IPS-NIHi11 (cell line): ENCODE measurements at regions not wholly inside any gene's neighbourhood (a gene's known extent, or its start where the extent isn't known, plus 50 kb on each side); places are given as distances from the start of the nearest gene placed in this dataset.

Experiments used
- DNase-seq: peaks from one replicate; pipeline ENCODE4 v3.0.0; 2012; ENCODE audit warnings: mixed read lengths, low spot score

DNA sequence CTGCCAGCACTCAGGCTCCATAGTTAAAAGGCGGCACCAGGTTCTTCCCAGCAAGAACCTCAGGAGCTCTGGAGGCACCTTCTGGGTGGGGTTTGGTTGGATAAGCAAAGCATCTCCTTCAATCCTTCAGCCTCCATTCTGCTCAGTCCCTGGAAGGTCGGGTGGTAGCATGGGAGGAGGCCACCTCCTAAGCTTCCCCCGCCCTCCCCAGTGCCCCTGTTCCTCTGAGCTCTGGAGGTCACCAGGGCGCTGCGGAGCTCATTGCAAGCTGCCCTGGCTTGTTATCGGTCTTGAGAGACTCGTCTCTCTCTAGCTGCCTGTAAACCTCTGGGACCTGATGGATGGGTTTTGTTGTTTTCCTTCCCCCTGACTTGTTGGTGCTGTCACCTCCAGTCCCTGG is 124.8 kb downstream of the RPLP1 start:
- DNase-seq = no peak

DNA sequence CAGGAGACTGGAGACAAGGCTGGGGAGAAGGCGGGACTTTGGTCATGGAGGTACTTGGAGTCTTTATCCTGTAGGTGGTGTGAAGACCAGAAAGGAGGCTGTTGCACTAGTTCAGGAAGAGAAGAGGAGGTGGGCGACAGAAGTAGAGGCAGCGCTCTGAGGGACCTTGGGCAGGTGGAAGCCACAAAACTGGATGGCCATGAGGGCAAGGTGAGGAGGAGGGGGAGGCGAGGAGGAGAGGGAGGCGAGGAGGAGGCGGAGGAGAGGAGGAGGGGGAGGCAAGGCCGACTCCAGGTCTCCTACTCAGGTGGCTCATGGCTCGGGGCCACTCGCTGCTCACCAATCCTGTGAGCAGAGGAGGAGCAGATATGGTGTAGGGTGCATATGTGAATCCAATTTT is 125.6 kb downstream of the RPLP1 start:
- no peak for DNase-seq

DNA sequence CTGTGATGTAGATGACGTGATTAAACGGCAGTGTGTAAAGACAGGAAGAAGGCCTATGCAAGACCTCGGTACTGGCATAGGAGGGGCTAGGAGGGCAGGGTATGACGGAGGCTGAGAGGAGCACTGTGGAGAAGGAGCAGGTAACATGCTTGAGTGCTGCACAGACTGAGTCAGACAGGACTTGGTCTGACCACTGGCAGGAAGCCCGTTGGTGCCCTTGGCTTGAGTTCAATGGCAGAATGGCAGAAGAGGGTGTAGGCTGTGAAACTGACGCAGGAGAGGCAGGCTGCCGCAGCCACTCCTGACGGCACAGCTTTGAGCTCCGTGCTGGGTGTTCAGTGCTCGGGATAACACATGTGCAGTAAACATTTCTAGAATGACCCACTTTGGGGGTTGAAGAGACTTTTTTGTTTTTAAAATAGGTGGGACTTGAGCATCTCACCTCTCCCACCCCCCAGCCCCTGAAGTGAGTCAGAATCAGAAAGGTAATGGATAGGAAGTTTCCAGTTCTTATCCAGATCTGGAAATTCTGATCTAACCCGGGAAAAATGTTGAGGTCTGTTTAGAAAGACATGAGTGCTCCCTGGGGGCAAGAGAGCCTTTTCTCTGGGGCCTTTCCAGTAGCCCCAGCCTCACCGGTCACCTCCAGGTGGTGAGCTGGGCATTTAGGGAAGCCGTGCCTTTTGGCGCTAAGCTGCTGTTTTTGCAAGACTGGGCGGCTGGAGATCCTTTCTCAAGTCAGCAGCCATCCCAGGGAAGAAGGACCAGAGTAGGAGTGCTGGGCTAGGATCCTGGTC is 126.4 kb downstream of the RPLP1 start:
- no peak for DNase-seq

DNA sequence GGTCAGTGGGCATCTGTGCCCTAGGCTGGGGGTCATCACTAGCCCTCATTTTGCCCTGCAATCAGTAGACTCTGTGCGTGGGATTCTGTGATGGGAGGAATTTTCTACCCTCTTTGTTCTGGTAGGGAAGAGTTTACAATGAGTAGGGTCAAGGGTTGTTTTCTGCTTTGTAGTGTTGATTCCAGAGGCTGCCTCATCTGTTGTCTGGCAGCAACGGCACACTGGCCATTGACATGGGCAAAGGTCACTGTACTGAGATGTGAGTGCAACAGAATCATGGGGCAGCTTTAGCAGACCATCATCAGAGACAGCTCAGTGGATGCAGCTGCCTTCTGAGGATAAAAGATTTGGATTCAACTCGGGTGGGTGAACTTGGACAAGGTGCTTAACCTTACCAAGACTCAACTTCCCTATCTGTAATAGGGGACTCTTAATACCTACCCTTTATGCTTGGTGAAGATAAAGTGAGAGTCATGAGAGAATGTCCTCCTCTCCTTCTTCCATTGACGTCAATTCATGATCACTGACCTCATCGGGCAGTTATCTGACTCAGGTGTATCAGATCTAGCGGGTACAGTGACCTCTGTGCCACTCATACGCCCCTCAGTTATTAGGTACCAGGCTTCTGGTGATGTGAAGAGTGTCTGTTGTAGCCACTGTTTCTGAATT is 127.5 kb downstream of the RPLP1 start:
- no peak for DNase-seq

DNA sequence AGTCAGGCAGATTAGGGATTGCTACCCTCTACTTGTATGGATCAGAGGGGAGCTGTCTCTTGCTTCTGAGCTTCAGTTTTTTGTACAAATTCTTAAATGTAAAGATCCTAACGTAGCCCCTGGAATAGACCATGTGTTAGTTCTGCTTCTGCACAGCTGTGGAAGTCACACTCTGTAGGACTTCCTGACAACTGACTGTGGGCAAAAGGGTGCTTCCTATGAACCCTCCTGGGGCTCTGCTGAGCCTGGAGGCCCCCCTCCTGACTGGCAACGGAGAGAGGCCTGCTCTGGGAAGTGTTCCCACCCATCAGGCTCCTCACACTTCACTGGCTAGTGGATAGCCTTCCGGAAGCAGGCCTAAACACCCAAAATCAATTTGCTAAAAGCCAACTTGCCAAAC is 131.0 kb downstream of the RPLP1 start:
- no peak for DNase-seq

DNA sequence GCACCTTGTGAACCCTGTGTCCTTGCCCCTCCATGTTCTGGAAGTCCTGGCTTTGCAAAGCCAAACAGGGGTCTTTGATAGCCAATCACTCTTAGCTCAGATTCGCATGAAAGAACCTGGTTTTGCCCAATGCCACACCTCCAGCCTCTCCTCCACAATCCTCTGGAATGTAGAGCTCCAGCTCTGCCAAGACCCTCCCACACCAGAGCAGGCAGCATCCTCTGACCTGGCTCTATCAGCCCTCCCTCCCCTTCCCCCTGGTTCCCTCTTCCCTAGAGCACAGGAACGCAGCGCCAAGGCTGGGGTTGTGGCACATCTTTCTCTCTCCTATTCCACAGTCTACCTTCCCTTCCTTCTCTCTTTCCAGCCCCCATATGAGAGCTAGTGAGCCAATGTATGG is 133.3 kb downstream of the RPLP1 start:
- peak; percentile 56 for DNase-seq

DNA sequence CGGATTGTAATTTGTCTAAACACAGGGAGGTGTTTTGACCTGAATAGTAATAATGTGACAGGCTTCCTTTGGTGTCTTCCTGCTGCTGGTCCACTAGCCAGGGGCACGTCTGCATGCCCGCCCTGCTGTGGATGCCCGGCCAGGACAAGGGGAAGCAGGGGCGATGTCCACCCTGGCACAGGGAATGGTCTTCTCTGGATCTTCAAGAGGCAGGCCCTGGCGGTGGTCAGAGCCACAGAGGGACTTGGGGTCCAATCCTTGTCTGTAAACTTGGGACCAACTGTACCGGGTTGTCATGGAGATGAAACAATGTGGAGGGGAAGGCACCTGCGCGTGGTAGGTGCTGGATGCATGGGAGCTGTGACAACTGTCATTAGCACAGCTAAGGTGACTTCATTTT is 134.1 kb downstream of the RPLP1 start:
- no peak for DNase-seq

DNA sequence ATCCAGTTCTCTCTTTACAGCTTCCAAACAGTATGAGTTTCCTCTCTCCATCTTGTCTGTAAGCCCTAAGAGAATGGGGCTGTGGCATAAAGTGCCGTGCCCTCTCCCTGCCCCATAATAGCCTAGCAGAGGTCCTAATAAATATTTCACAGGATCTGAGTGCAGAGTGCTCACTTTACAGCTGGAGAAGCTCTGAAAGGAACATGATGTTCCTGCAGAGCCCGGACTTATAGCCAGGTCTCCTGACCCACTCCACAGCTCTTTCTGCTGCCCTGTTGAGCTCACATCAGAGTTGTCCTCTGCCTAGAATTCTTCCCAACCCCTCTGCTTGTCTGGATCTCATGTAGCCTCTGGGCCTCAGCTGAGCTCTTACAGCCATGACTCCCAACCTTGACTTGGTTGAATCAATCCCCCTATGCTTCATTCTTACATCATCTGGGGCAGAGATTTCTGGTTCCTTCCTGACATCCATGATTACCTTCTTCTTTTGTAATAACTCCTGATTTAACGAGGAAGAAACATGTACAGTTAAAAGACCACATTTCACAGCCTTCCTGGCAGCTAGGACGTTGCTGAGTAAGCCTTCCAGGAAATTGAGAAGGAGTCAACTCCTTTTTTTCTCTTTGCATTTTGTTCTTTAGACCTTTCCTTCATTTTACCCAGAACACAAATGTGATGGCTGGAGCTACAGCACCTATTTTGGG is 135.3 kb downstream of the RPLP1 start:
- no peak for DNase-seq

DNA sequence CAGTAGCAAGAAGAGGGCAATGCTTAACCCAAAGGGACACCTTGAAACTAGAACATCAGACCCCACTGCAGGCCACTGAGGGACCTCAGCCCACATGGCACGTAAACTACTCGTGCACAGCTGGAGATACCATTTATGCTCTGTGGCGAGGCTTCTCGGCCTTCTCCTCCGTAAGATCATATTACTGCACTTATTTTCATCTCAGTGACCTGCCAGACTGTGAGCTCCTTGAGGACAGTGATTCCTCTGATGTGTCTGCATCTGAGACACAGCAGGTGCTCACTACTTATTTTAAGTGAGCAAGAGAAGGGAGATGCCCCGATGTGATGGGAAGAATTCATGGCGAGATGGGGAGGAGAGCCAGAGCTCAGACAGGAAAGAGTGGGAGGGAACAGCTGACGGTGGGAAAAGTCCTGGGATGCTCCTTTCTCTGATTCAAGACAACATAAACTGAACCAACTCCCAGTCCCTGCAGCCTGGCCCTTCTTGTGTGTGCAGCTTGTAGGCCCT is 137.6 kb downstream of the RPLP1 start:
- no peak for DNase-seq

DNA sequence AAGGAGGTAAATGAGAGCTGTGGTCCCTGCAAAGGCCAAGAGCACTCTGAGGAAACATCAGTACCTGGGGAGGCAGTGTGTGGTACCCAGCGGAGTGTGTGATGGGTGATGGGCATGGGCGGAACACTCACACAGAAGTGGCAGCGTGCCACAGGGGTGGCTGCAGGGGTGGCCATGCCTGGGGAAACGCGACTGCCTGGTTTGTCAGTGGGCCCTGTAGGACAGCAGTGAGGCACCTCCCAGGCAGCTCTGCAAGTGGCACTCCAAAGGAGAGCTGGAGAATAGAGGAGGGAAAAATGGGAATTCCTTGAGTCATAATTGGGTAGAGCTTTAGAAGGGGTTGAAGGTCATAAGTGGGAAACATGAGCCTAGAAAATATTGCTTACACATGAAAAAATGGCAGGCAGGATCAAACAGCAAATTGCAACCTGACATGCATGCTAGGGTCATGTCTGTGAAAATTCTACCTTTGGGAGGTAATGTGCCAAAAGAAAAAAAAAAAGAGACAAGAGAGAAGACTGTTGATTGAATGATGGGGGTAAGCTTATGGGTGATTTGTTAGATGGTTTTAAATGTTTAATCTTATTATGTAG is 138.4 kb downstream of the RPLP1 start:
- DNase-seq = no peak

DNA sequence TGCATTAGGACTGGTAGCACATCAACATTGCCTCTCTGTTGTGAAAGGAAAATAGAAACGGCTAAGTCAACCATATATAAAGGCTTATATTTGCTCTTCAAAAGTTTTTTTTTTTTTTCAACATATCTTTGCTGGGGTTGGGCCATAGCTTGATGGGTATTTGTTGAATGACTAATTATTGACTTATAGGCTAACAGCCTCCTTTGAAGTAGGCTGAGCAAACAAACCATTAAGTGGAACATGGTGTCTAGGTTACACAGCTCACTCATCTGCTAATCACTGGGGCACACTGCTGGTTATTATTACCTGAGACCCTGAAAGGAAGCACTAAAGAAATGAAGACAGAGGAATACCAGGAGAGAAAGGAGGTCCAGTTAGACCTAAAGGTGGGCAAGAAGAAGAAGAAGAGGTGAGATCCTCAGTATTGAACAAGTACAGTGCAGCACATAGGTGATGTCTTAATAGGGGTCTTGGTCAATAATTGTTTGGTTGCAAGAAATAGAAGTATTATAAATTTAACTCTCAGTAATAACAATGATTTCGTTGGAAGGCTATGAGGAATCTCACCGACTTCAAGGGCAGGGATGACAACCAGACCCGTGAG is 139.4 kb downstream of the RPLP1 start:
- no peak for DNase-seq

DNA sequence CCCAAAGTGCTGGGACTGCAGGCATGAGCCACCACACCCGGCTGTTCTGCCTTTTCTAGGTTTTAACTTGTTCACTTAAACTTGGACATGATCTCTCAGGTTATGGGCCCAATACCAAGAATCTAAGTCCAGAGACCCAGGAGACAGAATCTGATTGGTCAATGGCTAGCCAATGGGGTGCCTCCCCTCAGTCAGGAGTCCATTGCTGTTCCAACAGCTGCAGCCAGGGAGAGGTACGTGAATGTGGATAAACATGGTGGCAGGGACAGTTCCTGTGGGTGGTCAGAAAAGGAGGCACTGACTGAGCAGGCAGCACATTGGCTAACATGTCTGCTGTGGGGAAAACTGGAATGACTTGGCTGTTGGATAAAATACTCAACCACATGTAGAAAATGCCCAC is 140.3 kb downstream of the RPLP1 start:
- no peak for DNase-seq

DNA sequence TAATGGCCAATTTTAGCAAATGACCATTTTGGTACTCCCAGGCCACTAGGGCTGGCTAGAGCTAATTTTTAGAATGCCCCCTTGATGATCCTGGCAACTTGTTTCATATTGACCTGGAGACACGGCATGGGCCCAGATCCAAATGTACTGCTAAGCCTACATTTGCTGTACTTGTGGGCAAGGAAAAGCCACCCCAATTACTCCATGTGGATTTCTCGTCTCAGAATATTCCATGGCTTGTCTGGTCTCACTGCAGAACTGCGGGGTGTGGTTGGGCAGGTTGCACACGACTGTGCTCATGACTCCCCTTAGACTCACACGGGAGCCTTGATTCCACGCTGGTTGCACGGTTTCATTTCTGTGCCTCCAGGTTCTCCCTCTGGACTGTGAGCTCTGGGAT is 140.9 kb downstream of the RPLP1 start:
- no peak for DNase-seq

DNA sequence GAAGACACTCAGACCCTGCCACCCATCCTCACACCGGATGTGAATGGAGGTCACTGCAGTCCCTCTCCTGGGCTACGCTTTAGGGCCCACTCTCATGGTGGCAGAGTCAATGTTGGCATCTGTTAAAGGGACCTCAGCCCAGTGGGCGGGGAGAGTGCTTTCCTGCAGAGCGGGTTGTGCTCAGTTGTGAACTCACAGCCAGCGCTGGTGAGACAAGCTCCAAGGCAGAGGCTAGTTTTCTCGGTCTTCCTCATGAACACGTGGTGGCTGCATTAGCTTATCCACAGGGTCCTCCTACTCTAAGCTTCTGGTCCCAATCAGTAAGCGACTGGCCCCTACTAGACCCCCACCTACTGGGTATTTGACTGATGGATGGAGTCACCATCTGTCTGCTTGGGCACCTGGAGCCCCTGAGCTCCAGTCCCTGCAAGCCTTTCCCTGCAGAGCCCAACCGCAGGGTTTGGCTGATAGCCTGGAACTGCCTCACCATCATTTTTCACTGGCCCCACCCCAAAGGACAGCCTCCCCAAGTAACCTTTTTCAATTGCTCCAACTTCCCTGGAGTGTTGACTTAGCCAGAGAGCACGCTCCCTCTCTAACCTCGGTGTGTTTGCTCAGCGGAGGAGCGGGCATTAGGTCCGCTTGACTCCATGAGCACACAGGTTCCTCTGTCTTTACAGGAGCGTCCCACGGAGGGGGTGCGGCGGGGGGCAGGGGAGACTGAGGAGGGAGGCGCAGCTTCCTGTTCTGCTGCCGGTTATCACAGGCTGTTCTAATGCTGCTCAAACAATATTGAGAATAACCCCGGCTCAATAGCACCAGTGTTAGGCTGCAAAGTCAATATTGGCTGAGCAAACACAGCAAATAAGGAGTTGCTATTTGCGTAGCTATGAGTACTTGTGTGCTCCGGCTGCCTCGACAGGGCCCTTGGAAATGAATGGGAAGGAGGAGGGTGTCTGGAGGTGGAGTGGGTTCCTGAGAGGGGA is 141.7 kb downstream of the RPLP1 start:
- DNase-seq = no peak

DNA sequence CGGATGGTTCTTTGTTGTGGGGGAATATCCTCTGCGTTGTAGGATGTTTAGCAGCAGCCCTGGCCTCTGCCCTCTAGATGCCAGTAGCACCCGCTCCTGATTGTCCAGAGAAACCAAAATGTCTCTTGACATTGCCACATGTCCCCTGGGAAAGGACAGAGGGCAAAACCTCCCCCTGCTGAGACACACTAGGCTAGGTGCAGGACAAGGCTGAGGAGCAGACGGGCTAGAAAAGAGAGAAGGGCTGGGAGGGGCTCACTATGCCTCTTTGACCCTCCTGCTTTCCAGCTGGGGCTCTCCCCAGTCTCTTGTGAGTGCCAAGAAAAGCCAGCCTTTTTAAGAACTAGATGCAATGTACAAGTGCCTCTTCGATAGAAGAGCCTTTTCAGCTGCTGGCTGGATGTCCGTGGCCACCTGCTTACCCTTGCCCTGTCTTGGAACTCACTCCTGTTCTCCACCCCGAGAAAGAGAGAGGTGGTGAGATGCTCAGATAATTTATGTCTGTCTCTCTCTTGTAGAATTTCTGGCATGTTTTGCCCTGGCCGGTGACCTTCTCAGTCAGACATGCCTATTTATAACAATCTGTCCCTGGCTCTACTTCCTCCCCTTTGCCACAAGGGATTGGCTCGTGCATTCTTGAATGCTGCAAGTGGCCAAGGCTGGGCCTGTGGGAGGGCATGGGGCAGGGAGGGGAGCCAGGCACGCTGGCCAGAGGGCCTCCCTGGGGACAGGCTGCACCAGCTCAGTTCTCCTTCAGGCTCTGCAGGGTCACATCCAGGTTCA is 142.6 kb downstream of the RPLP1 start:
- no peak for DNase-seq

DNA sequence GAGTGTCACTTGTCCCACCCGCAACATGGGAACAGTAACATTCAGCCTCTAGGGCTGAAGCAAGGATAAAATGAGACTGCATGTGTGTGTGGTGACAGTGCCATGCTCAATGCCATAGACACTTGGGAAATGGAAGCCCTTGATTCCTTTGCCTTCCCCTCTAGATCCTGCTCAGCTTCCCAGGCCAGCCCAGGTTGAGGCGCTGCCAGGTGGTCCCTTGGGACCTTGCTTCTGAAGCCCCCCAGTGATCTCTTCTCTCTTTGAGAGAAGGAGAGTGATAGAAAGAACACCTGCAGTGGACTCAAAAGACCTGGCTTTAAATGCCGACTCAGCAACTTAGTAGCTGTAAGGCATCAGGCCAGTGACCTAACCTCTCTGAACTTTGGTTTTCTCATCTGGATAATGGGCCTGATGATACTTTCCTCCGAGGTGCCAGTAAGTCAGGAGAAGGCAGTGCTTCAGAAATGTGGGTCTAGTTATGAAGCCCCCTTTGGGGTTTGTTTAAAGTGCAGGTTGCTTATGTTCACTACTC is 144.5 kb downstream of the RPLP1 start:
- DNase-seq = no peak

DNA sequence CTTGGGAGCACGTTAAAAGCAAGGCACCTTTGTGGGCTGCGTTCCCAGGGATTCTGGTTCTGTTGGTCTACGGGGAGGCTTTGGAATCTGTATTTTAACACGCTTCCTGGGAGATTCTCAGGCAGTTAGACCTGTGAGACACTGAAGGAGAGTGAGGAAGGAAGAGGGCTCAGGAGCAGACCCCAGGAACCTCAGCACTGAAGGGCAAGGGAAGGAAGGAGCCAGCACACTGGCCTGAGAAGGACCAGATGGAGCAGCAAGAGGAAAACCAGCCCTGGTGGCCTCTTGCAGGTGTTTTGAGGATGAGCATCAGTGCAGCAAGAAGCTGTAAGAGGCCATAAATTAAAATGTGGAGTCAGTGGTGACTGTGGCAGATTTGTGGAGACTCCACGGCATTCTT is 146.7 kb downstream of the RPLP1 start:
- no peak for DNase-seq

DNA sequence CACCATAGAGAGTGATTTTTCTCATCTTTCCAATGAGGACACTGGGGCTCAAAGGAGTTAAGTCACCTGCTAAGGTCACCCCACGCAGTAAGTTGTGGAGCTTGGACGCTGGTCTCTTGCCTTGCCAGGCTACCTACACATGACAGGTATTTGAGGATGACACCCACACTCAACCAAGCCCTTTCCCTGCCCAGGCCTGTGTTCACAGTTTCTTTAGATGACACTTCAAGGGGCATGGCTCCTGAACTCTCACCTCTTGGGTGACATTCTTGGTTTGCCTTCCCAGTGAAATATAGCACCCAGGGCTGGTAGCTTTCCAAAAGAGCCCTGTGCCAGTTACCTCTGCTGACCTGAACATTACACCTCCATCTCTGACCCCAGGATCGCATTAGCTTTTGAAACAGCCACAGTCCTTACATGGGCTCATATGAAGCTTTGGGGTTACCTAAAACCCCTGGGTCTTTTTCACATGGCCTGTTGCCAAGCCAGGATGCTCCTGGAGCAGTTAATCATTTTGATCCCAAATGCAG is 148.0 kb downstream of the RPLP1 start:
- no peak for DNase-seq

DNA sequence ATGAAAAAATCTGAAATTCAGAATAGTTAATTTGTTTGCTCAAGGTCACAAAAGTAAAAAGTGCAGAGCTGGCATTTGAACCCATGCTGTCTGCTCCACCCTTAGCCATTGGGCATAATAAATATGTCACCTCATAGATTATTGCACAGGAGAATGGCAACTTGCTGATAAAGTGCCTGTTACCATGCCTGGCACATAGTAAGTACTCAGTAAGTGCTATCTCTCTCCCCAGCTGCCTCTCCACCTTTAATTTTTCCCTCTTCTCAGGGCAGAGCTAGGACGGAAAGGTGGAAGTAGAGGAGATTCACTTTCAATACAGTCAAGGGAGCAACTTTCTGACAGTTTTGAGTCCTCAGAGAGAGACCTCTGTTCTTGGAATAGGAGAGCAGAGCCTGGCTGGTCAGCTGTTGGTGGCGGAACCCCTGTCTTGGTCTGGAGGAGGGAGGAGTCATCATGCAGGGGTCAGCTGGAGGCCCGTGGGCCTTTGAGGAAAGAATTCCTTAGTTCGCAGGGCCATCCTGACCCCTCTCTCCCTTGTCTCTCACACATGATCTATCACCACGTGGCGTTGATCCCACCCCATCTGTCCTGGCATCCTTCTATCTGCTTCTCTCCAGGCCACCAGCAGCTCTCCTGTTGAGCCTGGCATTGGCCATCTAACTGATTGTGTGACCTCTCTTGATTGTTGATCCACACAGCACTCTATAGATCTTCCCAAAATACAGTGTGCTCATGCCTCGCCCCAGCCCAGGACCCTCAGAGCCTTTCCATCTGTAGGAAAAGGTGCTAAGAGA is 149.3 kb downstream of the RPLP1 start:
- no peak for DNase-seq
